HCT116 (cell line): ENCODE measurements at regions not wholly inside any gene's neighbourhood (a gene's known extent, or its start where the extent isn't known, plus 50 kb on each side); places are given as distances from the start of the nearest gene placed in this dataset.

ENCODE experiments used
- ATAC-seq: fragments of 200-7000 bp; cut with Tn5 transposase; 2 replicates; pipeline ENCODE4 v1.9.1; 2020; ENCODE audit warnings: mild to moderate bottlenecking, moderate library complexity
- BruUV-seq: library from RNA; stranded (reverse); fragments of 400-500 nt; replicated peaks from 2 replicates; lab custom pipeline; 2021; lab: Mats Ljungman, UMichigan
- CTCF ChIA-PET: fragments of 300-600 bp; sonication (Branson Sonifier 250); formaldehyde crosslinking; loops from one replicate; lab custom pipeline; 2021; ENCODE audit warnings: antibody characterized with exemption; lab: Charles Lee
- POLR2A ChIA-PET: fragments of 300-600, 350-600 bp; sonication (Branson Sonifier 250); formaldehyde crosslinking; loops from one replicate; lab custom pipeline; 2021; ENCODE audit warnings: antibody characterized with exemption; lab: Charles Lee
- RAD21 ChIA-PET, 2 experiments: fragments of 300-600 bp; sonication (Branson Sonifier 250); formaldehyde crosslinking; loops; one replicate each; lab custom pipeline; 2023; ENCODE audit warnings: low total read pairs in 2 of 2; ENCODE audit not compliant: uncharacterized antibody in 2 of 2, unreplicated experiment in 2 of 2, low non-redundant PET in 1 of 2; lab: Charles Lee
- DNase-seq: peaks from one replicate; pipeline ENCODE4 v3.0.0-alpha.2; 2010; ENCODE audit warnings: low read depth, low spot score
- H2AFZ ChIP-seq: fragments of 200-600 bp; shearing (Covaris generic), sonication (generic); 2 replicates; pipeline ENCODE4 v1.6.1; 2017; ENCODE audit warnings: low read depth, mixed run types, mixed read lengths, antibody characterized with exemption, low read length; ENCODE audit not compliant: poor library complexity, severe bottlenecking
- H3K27ac ChIP-seq: 2 replicates; pipeline ENCODE4 v1.5.1; 2012; ENCODE audit warnings: low read depth, low read length
- H3K27me3 ChIP-seq: fragments of 200-600 bp; sonication (generic); 2 replicates; pipeline ENCODE4 v1.6.1; 2016; ENCODE audit warnings: mixed run types, low read length, mixed read lengths; ENCODE audit not compliant: insufficient read depth
- H3K36me3 ChIP-seq, 2 experiments: fragments of 200-500 bp in 1 of 2; fragments of 200-600 bp in 1 of 2; sonication (Bioruptor generic) in 1 of 2; sonication (generic) in 1 of 2; 2 replicates each; pipeline versions ENCODE4 v1.5.1 to v1.6.1; 2014 to 2016; ENCODE audit warnings: low read length in 2 of 2, inconsistent platforms in 1 of 2, mixed read lengths in 1 of 2, mixed run types in 1 of 2; ENCODE audit not compliant: insufficient read depth in 2 of 2, control insufficient read depth in 1 of 2
- H3K4me1 ChIP-seq, 2 experiments: fragments of 200-600 bp in 1 of 2; sonication (generic) in 1 of 2; 2 replicates each; pipeline versions ENCODE4 v1.5.1 to v1.6.1; 2012 to 2017; ENCODE audit warnings: low read length in 2 of 2, inconsistent platforms in 1 of 2, mild to moderate bottlenecking in 1 of 2, mixed read lengths in 1 of 2, mixed run types in 1 of 2, moderate library complexity in 1 of 2; ENCODE audit not compliant: insufficient read depth in 2 of 2, control insufficient read depth in 1 of 2
- H3K4me2 ChIP-seq: fragments of 200-600 bp; sonication (generic); 2 replicates; pipeline ENCODE4 v1.6.1; 2017; ENCODE audit warnings: mixed run types, low read length, mixed read lengths
- H3K4me3 ChIP-seq, 2 experiments: fragments of 200-600 bp in 1 of 2; sonication (generic) in 1 of 2; replicated peaks in 1 of 2; 2 replicates each; pipeline ENCODE4 v1.5.1; 2011 to 2016; ENCODE audit warnings: low read length in 2 of 2, control low read depth in 1 of 2, low read depth in 1 of 2, mild to moderate bottlenecking in 1 of 2, mixed read lengths in 1 of 2, mixed run types in 1 of 2
- H3K79me2 ChIP-seq: fragments of 200-600 bp; sonication (generic); 2 replicates; pipeline ENCODE4 v1.6.1; 2017; ENCODE audit warnings: mild to moderate bottlenecking, mixed run types, low read length, moderate library complexity, mixed read lengths; ENCODE audit not compliant: insufficient read depth
- H3K9ac ChIP-seq: fragments of 200-600 bp; sonication (generic); 2 replicates; pipeline ENCODE4 v1.6.1; 2016; ENCODE audit warnings: low read length, mixed read lengths
- H3K9me2 ChIP-seq: fragments of 200-600 bp; sonication (generic), shearing (Covaris generic); 2 replicates; pipeline ENCODE4 v1.6.1; 2017; ENCODE audit warnings: mixed run types, mild to moderate bottlenecking, moderate library complexity; ENCODE audit not compliant: insufficient read depth
- H3K9me3 ChIP-seq, 2 experiments: fragments of 200-500 bp in 1 of 2; fragments of 200-600 bp in 1 of 2; sonication (Bioruptor generic) in 1 of 2; sonication (generic) in 1 of 2; 2 replicates each; pipeline ENCODE4 v1.6.1; 2014 to 2017; ENCODE audit warnings: low read length in 2 of 2, mixed read lengths in 2 of 2, inconsistent platforms in 1 of 2, low read depth in 1 of 2, mild to moderate bottlenecking in 1 of 2, mixed run types in 1 of 2, moderate library complexity in 1 of 2; ENCODE audit not compliant: control insufficient read depth in 1 of 2, insufficient read depth in 1 of 2
- H4K20me1 ChIP-seq: fragments of 200-600 bp; sonication (generic), shearing (Covaris generic); 2 replicates; pipeline ENCODE4 v1.6.1; 2017; ENCODE audit warnings: mixed run types, mild to moderate bottlenecking, moderate library complexity; ENCODE audit not compliant: insufficient read depth
- ATF3 ChIP-seq: IDR thresholded peaks from 2 replicates; pipeline ENCODE4 v1.6.1; 2012
- CBX3 ChIP-seq: IDR thresholded peaks from 2 replicates; pipeline ENCODE4 v1.6.1; 2012; ENCODE audit warnings: low read depth
- CTCF ChIP-seq, 3 experiments: fragments of 200-600 bp in 1 of 3; sonication (generic) in 1 of 3; IDR thresholded peaks in 2 of 3; conservative IDR thresholded peaks in 1 of 3; 2 replicates each; pipeline ENCODE4 v1.5.1; 2012 to 2017; ENCODE audit warnings: low read depth in 2 of 3, low read length in 2 of 3, antibody characterized with exemption in 1 of 3, borderline replicate concordance in 1 of 3, control low read depth in 1 of 3, mild to moderate bottlenecking in 1 of 3, mixed read lengths in 1 of 3, mixed run types in 1 of 3, moderate library complexity in 1 of 3; ENCODE audit not compliant: insufficient read depth in 1 of 3
- EGR1 ChIP-seq: IDR thresholded peaks from 2 replicates; pipeline ENCODE4 v1.6.1; 2012; ENCODE audit warnings: low read depth
- ELF1 ChIP-seq: IDR thresholded peaks from 2 replicates; pipeline ENCODE4 v1.6.1; 2012; ENCODE audit warnings: low read depth, borderline replicate concordance
- EZH2 ChIP-seq: fragments of 200-600 bp; sonication (generic); IDR thresholded peaks from 2 replicates; pipeline ENCODE4 v1.6.1; 2017; ENCODE audit warnings: antibody characterized with exemption, mixed run types
- EZH2phosphoT487 ChIP-seq: fragments of 200-600 bp; IDR thresholded peaks from 2 replicates; pipeline ENCODE4 v1.6.1; 2018; ENCODE audit warnings: antibody characterized with exemption, borderline replicate concordance
- FOSL1 ChIP-seq: IDR thresholded peaks from 2 replicates; pipeline ENCODE4 v1.6.1; 2012; ENCODE audit warnings: low read depth
- JUND ChIP-seq: IDR thresholded peaks from 2 replicates; pipeline ENCODE4 v1.6.1; 2012
- MAX ChIP-seq: IDR thresholded peaks from 2 replicates; pipeline ENCODE4 v1.6.1; 2012
- POLR2AphosphoS5 ChIP-seq: IDR thresholded peaks from 2 replicates; pipeline ENCODE4 v1.6.1; 2011; ENCODE audit warnings: mild to moderate bottlenecking, low read depth, low read length, moderate library complexity
- RAD21 ChIP-seq: IDR thresholded peaks from 2 replicates; pipeline ENCODE4 v1.6.1; 2012; ENCODE audit warnings: low read depth, mild to moderate bottlenecking
- REST ChIP-seq: IDR thresholded peaks from 2 replicates; pipeline ENCODE4 v1.6.1; 2012; ENCODE audit warnings: low read depth
- SIN3A ChIP-seq: IDR thresholded peaks from 2 replicates; pipeline ENCODE4 v1.6.1; 2012; ENCODE audit warnings: low read depth
- SP1 ChIP-seq: IDR thresholded peaks from 2 replicates; pipeline ENCODE4 v1.6.1; 2012; ENCODE audit warnings: low read depth
- ZFX ChIP-seq: fragments of 450-650 bp; IDR thresholded peaks from 2 replicates; pipeline ENCODE4 v1.6.1; 2017
- ZNF274 ChIP-seq: fragments of 200-500 bp; sonication (Bioruptor generic); IDR thresholded peaks from 2 replicates; pipeline ENCODE4 v1.6.1; 2014; ENCODE audit warnings: mild to moderate bottlenecking, low read depth, low read length, inconsistent platforms
- intact Hi-C: fragments of 100-400 bp; cut with micrococcal nuclease; formaldehyde crosslinking; loops from 2 replicates; pipeline ENCODE4 v1.10.0; 2022

GRCh38 chr10:61219696-61220095 lies 233.5 kb downstream of the TMEM26 start:
- H3K79me2 ChIP-seq = no peaks in the 10 kb centered on the region
- POLR2A ChIA-PET = no interaction called here
- no peak overlapping the region for H3K27ac ChIP-seq
- RAD21 ChIA-PET = no interaction called here
- H3K4me3 ChIP-seq = no peak overlapping the region
- CTCF ChIA-PET = no interaction called here
- H2AFZ ChIP-seq = no peak overlapping the region
- ATAC-seq = no peak
- no peaks in the 10 kb centered on the region for H3K27me3 ChIP-seq
- DNase-seq = no peak
- TF ChIP-seq REST (no peak), ATF3 (no peak), JUND (no peak), MAX (no peak), EGR1 (no peak), SP1 (no peak), RAD21 (no peak), EZH2phosphoT487 (no peak), EZH2 (no peak), POLR2AphosphoS5 (no peak), ZFX (no peak), CBX3 (no peak), SIN3A (no peak), ELF1 (no peak), CTCF (IDR thresholded peaks at IDR 0.05 in 2 of 3, conservative IDR thresholded peaks at IDR 0.05 in 1 of 3; ENCODE audit: borderline replicate concordance in 1 of 3, insufficient read depth in 1 of 3, low read depth in 2 of 3, low read length in 2 of 3) (no peak), ZNF274 (no peak), FOSL1 (no peak)
- TF ChIP-seq, all 23 proteins: peak for 0
- Histone ChIP-seq H4K20me1 (no peaks in the 10 kb centered on the region), H3K4me2 (no peak overlapping the region), H3K36me3 (no peaks in the 10 kb centered on the region), H3K9me3 (no peaks in the 10 kb centered on the region), H3K9me2 (no peaks in the 10 kb centered on the region), H3K9ac (no peak overlapping the region), H3K4me1 (no peaks in the 10 kb centered on the region)
- intact Hi-C loops = no loop called here
- BruUV-seq = no TSS peak
